Panc1 (cell line): ENCODE measurements at regions not wholly inside any gene's neighbourhood (a gene's known extent, or its start where the extent isn't known, plus 50 kb on each side); places are given as distances from the start of the nearest gene placed in this dataset.

ENCODE experiments used
- POLR2AphosphoS5 ChIP-seq: IDR thresholded peaks from 2 replicates; pipeline ENCODE4 v1.6.1; 2012; ENCODE audit warnings: mild to moderate bottlenecking, low read depth, low read length, moderate library complexity
- SIN3A ChIP-seq: IDR thresholded peaks from 2 replicates; pipeline ENCODE4 v1.6.1; 2012; ENCODE audit warnings: low read depth, mild to moderate bottlenecking, low read length, moderate library complexity, borderline replicate concordance; ENCODE audit not compliant: insufficient read depth
- TCF7L2 ChIP-seq: IDR thresholded peaks from 2 replicates; pipeline ENCODE4 v1.6.1; 2011; ENCODE audit warnings: mild to moderate bottlenecking, low read depth, low read length, inconsistent platforms
- TF ChIP-seq, protein P1 (sequence below): fragments of 450-650 bp; IDR thresholded peaks from 2 replicates; pipeline ENCODE4 v1.5.1; 2017; ENCODE audit warnings: mild to moderate bottlenecking
- TF ChIP-seq, protein P2 (sequence below), 2 experiments: IDR thresholded peaks; 2 replicates each; pipeline ENCODE4 v1.6.1; 2011 to 2012; ENCODE audit warnings: low read depth in 2 of 2, control low read depth in 1 of 2, low read length in 1 of 2, mild to moderate bottlenecking in 1 of 2, moderate library complexity in 1 of 2; ENCODE audit not compliant: insufficient read depth in 1 of 2

DNA sequence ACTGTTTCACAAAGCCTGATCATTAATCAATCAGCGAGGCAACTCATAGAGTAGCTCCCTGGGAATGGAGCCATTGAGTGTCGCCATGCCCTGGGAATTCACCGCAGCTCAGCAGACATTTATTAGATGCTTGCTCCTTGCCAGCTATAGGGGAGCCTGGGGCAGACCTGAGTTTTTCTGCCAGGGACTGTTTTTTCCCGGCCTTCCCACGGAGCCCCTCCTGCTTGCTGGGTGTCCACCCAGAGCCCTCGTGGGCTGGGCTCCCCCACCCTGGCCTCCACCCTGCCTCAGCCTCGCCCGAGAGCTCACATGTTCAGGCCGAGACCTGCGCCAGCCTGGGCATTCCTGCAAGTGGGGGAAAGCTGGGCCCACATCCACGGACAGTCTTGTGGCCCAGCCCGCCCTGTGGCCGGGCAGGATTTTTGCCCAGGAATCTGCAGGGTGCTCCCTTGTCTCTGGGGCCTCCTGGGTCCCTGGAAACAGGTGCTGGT, 64.9 kb downstream of the SMIM38 start:
- TF ChIP-seq, protein P1, sequence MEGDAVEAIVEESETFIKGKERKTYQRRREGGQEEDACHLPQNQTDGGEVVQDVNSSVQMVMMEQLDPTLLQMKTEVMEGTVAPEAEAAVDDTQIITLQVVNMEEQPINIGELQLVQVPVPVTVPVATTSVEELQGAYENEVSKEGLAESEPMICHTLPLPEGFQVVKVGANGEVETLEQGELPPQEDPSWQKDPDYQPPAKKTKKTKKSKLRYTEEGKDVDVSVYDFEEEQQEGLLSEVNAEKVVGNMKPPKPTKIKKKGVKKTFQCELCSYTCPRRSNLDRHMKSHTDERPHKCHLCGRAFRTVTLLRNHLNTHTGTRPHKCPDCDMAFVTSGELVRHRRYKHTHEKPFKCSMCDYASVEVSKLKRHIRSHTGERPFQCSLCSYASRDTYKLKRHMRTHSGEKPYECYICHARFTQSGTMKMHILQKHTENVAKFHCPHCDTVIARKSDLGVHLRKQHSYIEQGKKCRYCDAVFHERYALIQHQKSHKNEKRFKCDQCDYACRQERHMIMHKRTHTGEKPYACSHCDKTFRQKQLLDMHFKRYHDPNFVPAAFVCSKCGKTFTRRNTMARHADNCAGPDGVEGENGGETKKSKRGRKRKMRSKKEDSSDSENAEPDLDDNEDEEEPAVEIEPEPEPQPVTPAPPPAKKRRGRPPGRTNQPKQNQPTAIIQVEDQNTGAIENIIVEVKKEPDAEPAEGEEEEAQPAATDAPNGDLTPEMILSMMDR: no peak
- no peak for TF ChIP-seq TCF7L2
- TF ChIP-seq, protein P2, sequence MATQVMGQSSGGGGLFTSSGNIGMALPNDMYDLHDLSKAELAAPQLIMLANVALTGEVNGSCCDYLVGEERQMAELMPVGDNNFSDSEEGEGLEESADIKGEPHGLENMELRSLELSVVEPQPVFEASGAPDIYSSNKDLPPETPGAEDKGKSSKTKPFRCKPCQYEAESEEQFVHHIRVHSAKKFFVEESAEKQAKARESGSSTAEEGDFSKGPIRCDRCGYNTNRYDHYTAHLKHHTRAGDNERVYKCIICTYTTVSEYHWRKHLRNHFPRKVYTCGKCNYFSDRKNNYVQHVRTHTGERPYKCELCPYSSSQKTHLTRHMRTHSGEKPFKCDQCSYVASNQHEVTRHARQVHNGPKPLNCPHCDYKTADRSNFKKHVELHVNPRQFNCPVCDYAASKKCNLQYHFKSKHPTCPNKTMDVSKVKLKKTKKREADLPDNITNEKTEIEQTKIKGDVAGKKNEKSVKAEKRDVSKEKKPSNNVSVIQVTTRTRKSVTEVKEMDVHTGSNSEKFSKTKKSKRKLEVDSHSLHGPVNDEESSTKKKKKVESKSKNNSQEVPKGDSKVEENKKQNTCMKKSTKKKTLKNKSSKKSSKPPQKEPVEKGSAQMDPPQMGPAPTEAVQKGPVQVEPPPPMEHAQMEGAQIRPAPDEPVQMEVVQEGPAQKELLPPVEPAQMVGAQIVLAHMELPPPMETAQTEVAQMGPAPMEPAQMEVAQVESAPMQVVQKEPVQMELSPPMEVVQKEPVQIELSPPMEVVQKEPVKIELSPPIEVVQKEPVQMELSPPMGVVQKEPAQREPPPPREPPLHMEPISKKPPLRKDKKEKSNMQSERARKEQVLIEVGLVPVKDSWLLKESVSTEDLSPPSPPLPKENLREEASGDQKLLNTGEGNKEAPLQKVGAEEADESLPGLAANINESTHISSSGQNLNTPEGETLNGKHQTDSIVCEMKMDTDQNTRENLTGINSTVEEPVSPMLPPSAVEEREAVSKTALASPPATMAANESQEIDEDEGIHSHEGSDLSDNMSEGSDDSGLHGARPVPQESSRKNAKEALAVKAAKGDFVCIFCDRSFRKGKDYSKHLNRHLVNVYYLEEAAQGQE (IDR thresholded peaks at IDR 0.05; ENCODE audit: insufficient read depth in 1 of 2, low read depth in 2 of 2, low read length in 1 of 2): no peak
- no peak for TF ChIP-seq POLR2AphosphoS5
- TF ChIP-seq SIN3A: no peak
